Cardiac septum (tissue), 1 donor: ENCODE measurements at regions not wholly inside any gene's neighbourhood (a gene's known extent, or its start where the extent isn't known, plus 50 kb on each side); places are given as distances from the start of the nearest gene placed in this dataset.

ENCODE experiments used
- DNase-seq: peaks from one replicate; pipeline ENCODE4 v3.0.0-alpha.2; 2020; ENCODE audit warnings: low spot score
- intact Hi-C: fragments of 100-400 bp; cut with DNase I; formaldehyde crosslinking; loops from one replicate; pipeline ENCODE4 v1.14.0; 2022
- donor health status: DM: no; HTN: no; CAD: no.

DNA sequence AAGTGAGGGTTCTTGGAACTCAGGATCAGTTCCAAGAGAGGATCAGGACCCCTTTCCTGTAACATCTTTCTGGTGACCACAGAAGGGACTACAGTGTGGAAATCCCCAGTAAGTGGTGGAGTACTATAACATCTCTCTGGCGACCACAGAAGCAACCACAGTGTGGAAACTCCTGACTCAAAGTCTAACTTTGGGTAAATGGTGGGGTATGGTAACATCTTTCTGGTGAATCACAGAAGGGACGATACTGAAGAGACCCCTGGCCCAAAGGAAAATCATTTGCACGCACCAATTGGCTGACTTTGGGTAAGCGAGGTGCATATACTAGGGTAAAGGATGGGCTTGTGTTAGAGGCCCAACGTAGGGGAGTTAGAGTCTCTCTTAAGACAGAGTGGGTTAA lies 56.3 kb upstream of the GULP1 start:
- intact Hi-C loops: no loop called here
- no peak for DNase-seq

DNA sequence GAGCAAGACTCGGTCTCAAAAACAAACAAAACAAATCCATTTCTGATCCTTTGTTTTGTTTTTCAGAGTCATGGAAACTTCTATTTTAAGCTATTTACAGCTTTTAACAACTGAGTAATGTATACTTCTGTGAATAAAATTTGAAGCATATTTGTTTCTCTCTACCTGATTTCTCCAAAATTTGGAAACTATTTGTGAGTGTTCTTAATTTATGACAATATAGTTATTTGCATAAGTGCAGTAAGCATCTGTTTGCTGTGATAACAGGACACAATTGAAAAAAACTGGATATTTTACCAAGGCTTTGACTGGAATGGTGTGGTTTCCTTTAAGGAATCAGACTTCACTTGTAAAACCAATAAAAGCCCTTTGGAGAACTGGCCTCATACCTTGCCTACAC lies 53.3 kb upstream of the GULP1 start:
- no peak for DNase-seq
- intact Hi-C loops: no loop called here
